Upper lobe of right lung (tissue), 1 donor: ENCODE measurements at regions not wholly inside any gene's neighbourhood (a gene's known extent, or its start where the extent isn't known, plus 50 kb on each side); places are given as distances from the start of the nearest gene placed in this dataset.
A peak's percentile ranks its signal among the peaks of the same experiment; 100 is the strongest.

Experiments used
- ATAC-seq: fragments of 200-7000 bp; cut with Tn5 transposase; one replicate; pipeline ENCODE4 v1.9.1; 2020; ENCODE audit warnings: mild to moderate bottlenecking, moderate library complexity
- DNase-seq: peaks from one replicate; pipeline ENCODE4 v3.0.0-alpha.2; 2020
- H3K27ac ChIP-seq: fragments of 200-600 bp; one replicate; pipeline ENCODE4 v1.8.0; 2022
- H3K27me3 ChIP-seq: fragments of 200-600 bp; one replicate; pipeline ENCODE4 v1.8.0; 2022; ENCODE audit warnings: mild to moderate bottlenecking
- H3K36me3 ChIP-seq: fragments of 200-600 bp; one replicate; pipeline ENCODE4 v1.8.0; 2022
- H3K4me1 ChIP-seq: fragments of 200-600 bp; one replicate; pipeline ENCODE4 v1.8.0; 2022
- H3K4me3 ChIP-seq: fragments of 200-600 bp; one replicate; pipeline ENCODE4 v1.8.0; 2022; ENCODE audit warnings: mild to moderate bottlenecking
- H3K9me3 ChIP-seq: fragments of 200-600 bp; one replicate; pipeline ENCODE4 v1.8.0; 2022
- CTCF ChIP-seq: fragments of 200-600 bp; IDR thresholded peaks from one replicate; pipeline ENCODE4 v1.8.0; 2022; ENCODE audit warnings: antibody characterized with exemption
- intact Hi-C: fragments of 100-400 bp; cut with DNase I; formaldehyde crosslinking; loops from one replicate; pipeline ENCODE4 v1.11.0; 2022
- donor health status: DM: no; HTN: yes; CAD: no; lungs with severe emphysema.

GRCh38 chr7:67762516-67762915 is 765.9 kb downstream of the TYW1 start:
- Histone ChIP-seq H3K9me3 (no peaks in the 10 kb centered on the region), H3K36me3 (no peaks in the 10 kb centered on the region), H3K4me3 (no peak overlapping the region), H3K27me3 (no peaks in the 10 kb centered on the region), H3K27ac (no peak overlapping the region), H3K4me1 (no peaks in the 10 kb centered on the region)
- intact Hi-C loops: no loop called here
- TF ChIP-seq CTCF: no peak
- ATAC-seq (no peak), DNase-seq (no peak)

GRCh38 chr7:67764289-67764688 is 767.7 kb downstream of the TYW1 start:
- DNase-seq (no peak), ATAC-seq (no peak)
- intact Hi-C loops: no loop called here
- H3K4me3 ChIP-seq: no peak overlapping the region
- H3K9me3 ChIP-seq: no peaks in the 10 kb centered on the region
- no peaks in the 10 kb centered on the region for H3K27me3 ChIP-seq
- H3K36me3 ChIP-seq: no peaks in the 10 kb centered on the region
- H3K27ac ChIP-seq: no peak overlapping the region
- no peak for TF ChIP-seq CTCF
- no peaks in the 10 kb centered on the region for H3K4me1 ChIP-seq

GRCh38 chr7:67765481-67766175 is 769.0 kb downstream of the TYW1 start:
- Histone ChIP-seq H3K36me3 (no peaks in the 10 kb centered on the region), H3K4me3 (no peak overlapping the region), H3K9me3 (no peaks in the 10 kb centered on the region), H3K27ac (no peak overlapping the region), H3K27me3 (no peaks in the 10 kb centered on the region), H3K4me1 (no peaks in the 10 kb centered on the region)
- TF ChIP-seq CTCF: no peak
- ATAC-seq (no peak), DNase-seq (no peak)
- intact Hi-C loops: no loop called here

- Histone ChIP-seq H3K4me3 (no peak overlapping the region), H3K27ac (no peak overlapping the region), H3K36me3 (no peaks in the 10 kb centered on the region), H3K4me1 (no peaks in the 10 kb centered on the region), H3K27me3 (no peaks in the 10 kb centered on the region), H3K9me3 (no peaks in the 10 kb centered on the region)
- intact Hi-C loops: no loop called here
- no peak for DNase-seq
- no peak for TF ChIP-seq CTCF
- ATAC-seq: no peak
Observed at GRCh38 chr7:67766906-67767410, 770.3 kb downstream of the TYW1 start.

DNA sequence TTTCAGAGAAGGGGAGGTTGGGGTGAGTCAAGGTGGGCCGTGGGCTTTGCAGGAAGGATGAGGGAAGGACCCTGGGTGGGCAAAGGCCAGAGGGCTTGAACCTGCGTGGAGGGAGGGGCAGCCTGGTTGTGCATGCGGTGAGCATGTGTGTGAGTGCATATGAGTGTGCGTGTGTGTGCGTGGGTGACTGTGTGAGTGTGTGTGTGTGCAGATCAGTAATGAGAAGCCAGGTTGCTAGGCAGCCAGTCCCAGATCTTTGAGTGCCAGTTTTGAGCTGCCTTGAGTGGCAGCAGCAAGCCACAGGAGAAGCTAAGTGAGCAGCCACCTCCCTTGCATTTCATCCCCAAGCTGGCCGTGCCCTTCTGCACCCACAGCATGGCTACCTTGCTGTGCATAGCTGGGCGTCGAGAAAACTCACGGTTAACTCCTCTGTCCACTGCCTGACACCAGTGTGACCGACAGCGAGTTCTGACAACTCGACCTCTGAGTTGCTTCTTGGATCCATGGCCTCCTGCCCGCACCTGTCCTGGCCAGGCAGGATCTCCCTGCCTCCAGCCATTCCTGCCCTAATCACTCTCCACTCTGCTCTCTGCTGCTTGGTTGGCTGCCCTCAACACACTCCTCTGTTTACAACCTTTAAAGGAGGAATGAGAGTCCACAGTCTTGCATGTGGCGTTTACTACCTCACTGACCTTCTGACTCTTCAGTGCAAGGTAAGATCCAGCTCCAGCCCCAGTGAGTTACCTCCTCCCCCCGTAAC is 775.4 kb downstream of the TYW1 start:
- ATAC-seq (peak; percentile 19), DNase-seq (no peak)
- Histone ChIP-seq H3K4me3 (no peak overlapping the region), H3K4me1 (no peaks in the 10 kb centered on the region), H3K27ac (no peak overlapping the region), H3K36me3 (no peaks in the 10 kb centered on the region), H3K27me3 (no peaks in the 10 kb centered on the region), H3K9me3 (no peaks in the 10 kb centered on the region)
- TF ChIP-seq CTCF: no peak
- intact Hi-C loops: no loop called here
